SU-DHL-6 (cell line): ENCODE measurements at regions not wholly inside any gene's neighbourhood (a gene's known extent, or its start where the extent isn't known, plus 50 kb on each side); places are given as distances from the start of the nearest gene placed in this dataset.

Source experiments
- H2AFZ ChIP-seq: fragments of 200-600 bp; sonication (generic); 2 replicates; pipeline ENCODE4 v1.6.1; 2014; ENCODE audit warnings: low read depth, mild to moderate bottlenecking, moderate library complexity, mixed read lengths, antibody characterized with exemption, low read length; ENCODE audit not compliant: severe bottlenecking
- H3F3A ChIP-seq: fragments of 200-600 bp; shearing (Covaris generic); 2 replicates; pipeline ENCODE4 v1.6.0; 2016; ENCODE audit warnings: antibody characterized with exemption, mild to moderate bottlenecking; ENCODE audit not compliant: insufficient read depth
- H3K27ac ChIP-seq: fragments of 200-600 bp; sonication (generic); 2 replicates; pipeline ENCODE4 v1.5.1; 2016; ENCODE audit warnings: low read depth, mild to moderate bottlenecking, low read length, moderate library complexity, mixed read lengths
- H3K27me3 ChIP-seq: fragments of 200-600 bp; sonication (generic), shearing (Covaris generic); 2 replicates; pipeline ENCODE4 v1.6.0; 2014; ENCODE audit warnings: mild to moderate bottlenecking, low read length
- H3K36me3 ChIP-seq: fragments of 200-600 bp; sonication (generic); 2 replicates; pipeline ENCODE4 v1.6.1; 2014; ENCODE audit warnings: mild to moderate bottlenecking, low read length, mixed read lengths
- H3K4me2 ChIP-seq: fragments of 300-600, 200-600 bp; shearing (Covaris generic), sonication (generic); 2 replicates; pipeline ENCODE4 v1.6.0; 2014; ENCODE audit warnings: low read length, low read depth, mild to moderate bottlenecking; ENCODE audit not compliant: poor library complexity, severe bottlenecking
- H3K4me3 ChIP-seq: fragments of 200-600 bp; sonication (generic); 2 replicates; pipeline ENCODE4 v1.5.1; 2014; ENCODE audit warnings: antibody characterized with exemption, low read length, mild to moderate bottlenecking, mixed read lengths; ENCODE audit not compliant: insufficient read depth, poor library complexity, severe bottlenecking
- H3K79me2 ChIP-seq: fragments of 200-600 bp; sonication (generic); 2 replicates; pipeline ENCODE4 v1.6.1; 2014; ENCODE audit warnings: mild to moderate bottlenecking, low read length, moderate library complexity; ENCODE audit not compliant: insufficient read depth
- H3K9ac ChIP-seq: fragments of 200-600 bp; sonication (generic); 2 replicates; pipeline ENCODE4 v1.7.0; 2014; ENCODE audit warnings: mild to moderate bottlenecking, low read length
- H3K9me2 ChIP-seq: fragments of 200-600 bp; sonication (generic); replicated peaks from 2 replicates; pipeline ENCODE4 v1.6.1; 2014; ENCODE audit warnings: low read length; ENCODE audit not compliant: insufficient read depth
- H3K9me3 ChIP-seq: fragments of 200-600 bp; sonication (generic); 2 replicates; pipeline ENCODE4 v1.6.1; 2014; ENCODE audit warnings: low read length, mixed read lengths; ENCODE audit not compliant: insufficient read depth
- H4K20me1 ChIP-seq: fragments of 200-600 bp; sonication (generic); 2 replicates; pipeline ENCODE4 v1.6.1; 2014; ENCODE audit warnings: low read depth, mild to moderate bottlenecking, antibody characterized with exemption, low read length, moderate library complexity, mixed read lengths
- CTCF ChIP-seq: fragments of 200-600 bp; sonication (generic); IDR thresholded peaks from one replicate; pipeline ENCODE4 v1.5.1; 2017; ENCODE audit warnings: antibody characterized with exemption, mild to moderate bottlenecking, low read length, moderate library complexity; ENCODE audit not compliant: insufficient read depth, poor library complexity, severe bottlenecking
- EZH2phosphoT487 ChIP-seq: fragments of 200-600 bp; sonication (generic), shearing (Covaris generic); conservative IDR thresholded peaks from 2 replicates; pipeline ENCODE4 v1.6.1; 2018; ENCODE audit warnings: mild to moderate bottlenecking, antibody characterized with exemption, low read length, moderate library complexity, mixed read lengths

DNA sequence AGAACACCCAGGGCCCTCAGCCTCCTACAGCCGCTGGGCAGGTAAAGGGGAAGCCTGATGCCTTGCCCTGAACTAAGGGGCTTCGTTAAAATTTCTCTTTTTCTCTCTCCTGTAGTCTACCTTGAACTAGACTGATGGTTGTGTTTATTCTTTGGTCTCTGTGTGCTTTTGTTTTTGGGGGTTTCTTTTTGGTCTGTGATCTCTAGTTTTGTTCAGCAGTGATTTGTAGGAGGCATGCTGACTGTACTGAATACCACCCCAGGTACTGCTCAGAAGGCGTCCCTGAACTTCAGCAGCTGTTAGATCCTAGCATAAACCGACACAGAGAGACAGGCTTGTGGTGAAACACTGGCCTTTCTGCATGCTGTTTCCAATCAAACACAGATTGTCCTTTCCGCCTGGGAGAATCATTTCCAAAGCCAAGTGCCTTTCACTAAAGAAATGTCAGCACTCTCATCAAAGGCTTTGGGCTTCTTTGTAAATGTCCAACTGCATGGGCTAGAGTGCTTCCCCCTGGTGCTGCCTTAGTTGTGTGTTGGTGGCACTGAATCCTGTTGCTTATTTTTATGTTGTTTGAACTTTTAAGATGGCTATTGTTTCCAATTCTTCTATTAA, 364.7 kb upstream of the SASH1 start:
- Histone ChIP-seq H3K36me3 (no peaks in the 10 kb centered on the region), H3K9me2 (no peaks in the 10 kb centered on the region), H4K20me1 (no peaks in the 10 kb centered on the region), H3F3A (no peaks in the 10 kb centered on the region), H3K4me2 (no peak overlapping the region), H3K9ac (no peak overlapping the region), H2AFZ (no peak overlapping the region), H3K79me2 (no peaks in the 10 kb centered on the region), H3K4me3 (no peak overlapping the region), H3K27ac (no peak overlapping the region), H3K27me3 (no peaks in the 10 kb centered on the region), H3K9me3 (no peaks in the 10 kb centered on the region)
- TF ChIP-seq CTCF (no peak), EZH2phosphoT487 (no peak)

DNA sequence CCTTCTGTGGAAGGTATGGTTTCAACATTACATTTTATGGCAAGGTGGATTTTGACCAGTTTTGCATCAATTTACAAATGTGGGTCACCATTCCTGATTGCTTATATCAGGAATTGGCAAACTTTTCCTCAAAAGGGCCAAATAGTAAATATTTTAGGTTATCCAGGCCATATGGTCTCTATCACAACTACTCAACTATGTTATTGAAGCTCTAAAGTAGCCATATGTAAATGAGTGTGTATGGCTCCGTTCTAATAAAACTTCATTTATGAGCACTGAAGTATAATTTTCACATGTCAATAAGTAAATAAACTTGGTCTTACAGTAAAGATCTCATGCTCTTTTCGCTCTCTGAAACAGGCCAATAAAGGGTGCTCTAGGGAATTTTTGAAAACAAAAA, 362.7 kb upstream of the SASH1 start:
- Histone ChIP-seq H3K79me2 (no peaks in the 10 kb centered on the region), H4K20me1 (no peaks in the 10 kb centered on the region), H3K27ac (no peak overlapping the region), H3K36me3 (no peaks in the 10 kb centered on the region), H3K27me3 (no peaks in the 10 kb centered on the region), H3K9me3 (no peaks in the 10 kb centered on the region), H3K9me2 (no peaks in the 10 kb centered on the region), H2AFZ (no peak overlapping the region), H3F3A (no peaks in the 10 kb centered on the region), H3K9ac (no peak overlapping the region), H3K4me2 (no peak overlapping the region), H3K4me3 (no peak overlapping the region)
- no peak for TF ChIP-seq CTCF
- no peak for TF ChIP-seq EZH2phosphoT487

- no peak for TF ChIP-seq EZH2phosphoT487
- no peak for TF ChIP-seq CTCF
- no peaks in the 10 kb centered on the region for H3K9me3 ChIP-seq
- H2AFZ ChIP-seq, result no peak overlapping the region
- H3K4me2 ChIP-seq, result no peak overlapping the region
- no peak overlapping the region for H3K4me3 ChIP-seq
- H3F3A ChIP-seq, result no peaks in the 10 kb centered on the region
- no peaks in the 10 kb centered on the region for H3K9me2 ChIP-seq
- no peaks in the 10 kb centered on the region for H4K20me1 ChIP-seq
- H3K36me3 ChIP-seq, result no peaks in the 10 kb centered on the region
- H3K79me2 ChIP-seq, result no peaks in the 10 kb centered on the region
- H3K27me3 ChIP-seq, result no peaks in the 10 kb centered on the region
- no peak overlapping the region for H3K27ac ChIP-seq
- H3K9ac ChIP-seq, result no peak overlapping the region
Measured at GRCh38 chr6:147983581-147984366, 358.9 kb upstream of the SASH1 start.
